IMR-90 (cell line): ENCODE measurements at regions not wholly inside any gene's neighbourhood (a gene's known extent, or its start where the extent isn't known, plus 50 kb on each side); places are given as distances from the start of the nearest gene placed in this dataset.

Experiments
- ATAC-seq: fragments of 200-7000 bp; cut with Tn5 transposase; 2 replicates; pipeline ENCODE4 v1.9.1; 2020; ENCODE audit warnings: low read depth, mild to moderate bottlenecking, moderate library complexity
- BruUV-seq: library from RNA; stranded (reverse); fragments of 400-500 nt; replicated peaks from 2 replicates; lab custom pipeline; 2021; lab: Mats Ljungman, UMichigan
- CTCF ChIA-PET: fragments of 300-600 bp; formaldehyde crosslinking; extraction: SDS; loops from one replicate; lab custom pipeline; 2021; ENCODE audit warnings: antibody characterized with exemption; lab: Yijun Ruan, JAX
- POLR2A ChIA-PET: fragments of 300-600 bp; sonication (Branson Sonifier 250); formaldehyde crosslinking; loops from one replicate; lab custom pipeline; 2022; ENCODE audit warnings: antibody characterized with exemption; ENCODE audit not compliant: unreplicated experiment; lab: Charles Lee
- DNase-seq: peaks from one replicate; pipeline ENCODE4 v3.0.0; 2013
- H2AFZ ChIP-seq: replicated peaks from 2 replicates; pipeline ENCODE3; 2013; ENCODE audit warnings: low read length, mild to moderate bottlenecking; ENCODE audit not compliant: poor library complexity
- H2AK5ac ChIP-seq: 2 replicates; pipeline ENCODE4 v1.6.1; 2013; ENCODE audit warnings: low read depth, low read length, inconsistent platforms
- H2AK9ac ChIP-seq: replicated peaks from 2 replicates; pipeline ENCODE3; 2013; ENCODE audit warnings: mild to moderate bottlenecking, low read depth, low read length, moderate library complexity; ENCODE audit not compliant: poor library complexity
- H2BK120ac ChIP-seq: 2 replicates; pipeline ENCODE4 v1.6.1; 2013; ENCODE audit warnings: low read depth, low read length, inconsistent platforms
- H2BK15ac ChIP-seq: 3 replicates; pipeline ENCODE4 v1.6.1; 2013; ENCODE audit warnings: low read depth, low read length, inconsistent platforms
- H2BK20ac ChIP-seq: 2 replicates; pipeline ENCODE4 v1.6.1; 2013; ENCODE audit warnings: low read depth, mild to moderate bottlenecking, inconsistent platforms, low read length, moderate library complexity
- H2BK5ac ChIP-seq: 2 replicates; pipeline ENCODE4 v1.6.1; 2013; ENCODE audit warnings: mild to moderate bottlenecking, low read depth, low read length, inconsistent platforms; ENCODE audit not compliant: poor library complexity, severe bottlenecking
- H3K14ac ChIP-seq: replicated peaks from 2 replicates; pipeline ENCODE4 v1.6.1; 2013; ENCODE audit warnings: low read depth, low read length, inconsistent platforms
- H3K18ac ChIP-seq: 2 replicates; pipeline ENCODE4 v1.6.1; 2013; ENCODE audit warnings: low read depth, low read length, control low read depth
- H3K23ac ChIP-seq: 2 replicates; pipeline ENCODE4 v1.6.1; 2013; ENCODE audit warnings: low read depth, low read length, inconsistent platforms
- H3K27ac ChIP-seq: 2 replicates; pipeline ENCODE4 v1.5.1; 2013; ENCODE audit warnings: mild to moderate bottlenecking, control low read depth, low read length; ENCODE audit not compliant: insufficient read depth
- H3K27me3 ChIP-seq: 2 replicates; pipeline ENCODE4 v1.6.1; 2013; ENCODE audit warnings: low read length; ENCODE audit not compliant: control insufficient read depth, insufficient read depth
- H3K36me3 ChIP-seq: 2 replicates; pipeline ENCODE4 v1.6.1; 2013; ENCODE audit warnings: low read length, mixed read lengths; ENCODE audit not compliant: control insufficient read depth, insufficient read depth
- H3K4ac ChIP-seq: 2 replicates; pipeline ENCODE4 v1.6.1; 2013; ENCODE audit warnings: low read depth, low read length, inconsistent platforms
- H3K4me1 ChIP-seq: 2 replicates; pipeline ENCODE4 v1.6.1; 2013; ENCODE audit warnings: low read length, mixed read lengths; ENCODE audit not compliant: control insufficient read depth, insufficient read depth
- H3K4me2 ChIP-seq: 2 replicates; pipeline ENCODE4 v1.6.1; 2013; ENCODE audit warnings: low read depth, mild to moderate bottlenecking, control low read depth, low read length, moderate library complexity
- H3K4me3 ChIP-seq: 2 replicates; pipeline ENCODE4 v1.5.1; 2013; ENCODE audit warnings: low read depth, mild to moderate bottlenecking, control low read depth, low read length, moderate library complexity; ENCODE audit not compliant: insufficient read depth
- H3K56ac ChIP-seq: 2 replicates; pipeline ENCODE4 v1.6.1; 2013; ENCODE audit warnings: low read length, inconsistent platforms; ENCODE audit not compliant: insufficient read depth; ENCODE audit errors: extremely low read depth
- H3K79me1 ChIP-seq, 2 experiments: 2 replicates each; pipeline ENCODE4 v1.6.1; 2013; ENCODE audit warnings: low read length in 2 of 2, inconsistent platforms in 1 of 2, low read depth in 1 of 2
- H3K9ac ChIP-seq: 2 replicates; pipeline ENCODE4 v1.6.1; 2013; ENCODE audit warnings: low read depth, low read length, control low read depth
- H3K9me1 ChIP-seq: 2 replicates; pipeline ENCODE4 v1.6.1; 2013; ENCODE audit warnings: low read length, inconsistent platforms; ENCODE audit not compliant: insufficient read depth
- H3K9me3 ChIP-seq: 2 replicates; pipeline ENCODE4 v1.6.1; 2013; ENCODE audit warnings: low read length; ENCODE audit not compliant: control insufficient read depth, insufficient read depth
- H4K20me1 ChIP-seq: 2 replicates; pipeline ENCODE4 v1.6.1; 2013; ENCODE audit warnings: low read length, inconsistent platforms; ENCODE audit not compliant: insufficient read depth
- H4K5ac ChIP-seq: 2 replicates; pipeline ENCODE4 v1.6.1; 2013; ENCODE audit warnings: mild to moderate bottlenecking, low read depth, low read length, control low read depth
- H4K8ac ChIP-seq, 2 experiments: 2 replicates each; pipeline ENCODE4 v1.6.1; 2013; ENCODE audit warnings: low read depth in 2 of 2, low read length in 2 of 2, control low read depth in 1 of 2, inconsistent platforms in 1 of 2
- H4K91ac ChIP-seq: 2 replicates; pipeline ENCODE4 v1.6.1; 2013; ENCODE audit warnings: low read depth, low read length, inconsistent platforms; ENCODE audit not compliant: insufficient read depth
- BHLHE40 ChIP-seq: fragments of 150-350 bp; IDR thresholded peaks from 2 replicates; pipeline ENCODE4 v1.6.1; 2016; ENCODE audit warnings: mild to moderate bottlenecking, low read depth, low read length
- CEBPB ChIP-seq: IDR thresholded peaks from 2 replicates; pipeline ENCODE4 v1.6.1; 2012; ENCODE audit warnings: low read depth, low read length, improper control_type of control experiment
- CHD1 ChIP-seq: IDR thresholded peaks from 2 replicates; pipeline ENCODE4 v1.6.1; 2012; ENCODE audit warnings: low read depth, low read length, improper control_type of control experiment
- MAFK ChIP-seq: IDR thresholded peaks from 2 replicates; pipeline ENCODE4 v1.6.1; 2012; ENCODE audit warnings: low read depth, low read length, improper control_type of control experiment
- MXI1 ChIP-seq: IDR thresholded peaks from 2 replicates; pipeline ENCODE4 v1.6.1; 2012; ENCODE audit warnings: low read depth, mild to moderate bottlenecking, low read length, moderate library complexity, borderline replicate concordance
- NFE2L2 ChIP-seq: fragments of 150-350 bp; IDR thresholded peaks from 2 replicates; pipeline ENCODE4 v1.6.1; 2016; ENCODE audit warnings: low read depth, mild to moderate bottlenecking, low read length
- POLR2A ChIP-seq: IDR thresholded peaks from 2 replicates; pipeline ENCODE4 v1.6.1; 2012; ENCODE audit warnings: mild to moderate bottlenecking, low read depth, low read length
- RAD21 ChIP-seq: IDR thresholded peaks from 2 replicates; pipeline ENCODE4 v1.6.1; 2012; ENCODE audit warnings: low read length, improper control_type of control experiment
- RCOR1 ChIP-seq: IDR thresholded peaks from 2 replicates; pipeline ENCODE4 v1.6.1; 2012; ENCODE audit warnings: mild to moderate bottlenecking, low read length, improper control_type of control experiment; ENCODE audit not compliant: insufficient replicate concordance
- RFX5 ChIP-seq: IDR thresholded peaks from 2 replicates; pipeline ENCODE4 v1.8.0; 2012; ENCODE audit warnings: low read depth, mild to moderate bottlenecking, low read length, moderate library complexity
- SMC3 ChIP-seq: fragments of 150-350 bp; IDR thresholded peaks from 2 replicates; pipeline ENCODE4 v1.6.1; 2016; ENCODE audit warnings: low read depth, mild to moderate bottlenecking, antibody characterized with exemption, low read length, moderate library complexity
- WGBS, 2 experiments: methylation state at CpG; one replicate each; pipeline versions ENCODE4 v1.1.5 to v1.1.7; 2013; ENCODE audit warnings: missing lambda C conversion rate in 2 of 2; ENCODE audit not compliant: insufficient read length in 1 of 2; ENCODE audit errors: extremely low coverage in 2 of 2; 5-methylcytosine and 5-hydroxymethylcytosine counted together
- dilution Hi-C: fragments of 300-500 bp; cut with HindIII; formaldehyde crosslinking; loops from one replicate; pipeline ENCODE4 v1.14.3; 2018; ENCODE audit warnings: low sequenced_read_pairs; ENCODE audit not compliant: unreplicated experiment
- in situ Hi-C: fragments of 300-500 bp; cut with MboI; formaldehyde crosslinking; loops from 3 replicates; pipeline ENCODE4 v1.14.3; 2019; ENCODE audit warnings: low sequenced_read_pairs, inconsistent platforms, mixed read lengths
- intact Hi-C: fragments of 100-400 bp; cut with micrococcal nuclease; formaldehyde crosslinking; loops from 2 replicates; pipeline ENCODE4 v1.10.0; 2022
- TF ChIP-seq, protein P1 (sequence below): fragments of 150-350 bp; IDR thresholded peaks from 2 replicates; pipeline ENCODE4 v1.6.1; 2017; ENCODE audit warnings: mild to moderate bottlenecking, antibody characterized with exemption, low read length, low read depth
- TF ChIP-seq, protein P2 (sequence below): conservative IDR thresholded peaks from 2 replicates; pipeline ENCODE4 v1.5.1; 2012; ENCODE audit warnings: mild to moderate bottlenecking, low read depth, low read length, improper control_type of control experiment

DNA sequence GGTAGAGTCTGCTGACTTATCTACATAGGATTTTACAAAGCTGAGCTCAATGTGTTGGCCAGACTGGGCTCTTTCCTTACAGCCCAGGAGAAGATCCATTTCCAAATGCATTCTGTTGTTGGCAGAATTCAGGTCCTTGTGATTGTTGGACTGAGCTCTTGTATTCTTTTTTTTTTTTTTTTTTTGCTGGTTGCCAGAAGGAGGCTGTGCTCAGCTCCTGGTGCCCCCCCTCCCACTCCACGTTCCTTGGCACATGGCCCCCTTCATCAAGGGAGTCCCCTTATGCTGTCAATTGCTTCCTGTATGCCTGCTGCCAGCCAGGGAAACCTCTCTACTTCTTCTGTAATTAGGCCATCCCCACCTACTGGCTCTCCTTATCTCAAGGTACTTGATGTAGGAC, 518.1 kb upstream of the AKR1E2 start:
- Histone ChIP-seq H2AFZ (no peak overlapping the region), H3K9me3 (no peaks in the 10 kb centered on the region), H2BK15ac (no peak overlapping the region), H4K20me1 (no peaks in the 10 kb centered on the region), H2AK9ac (no peak overlapping the region), H4K8ac (no peak overlapping the region), H3K56ac (no peak overlapping the region), H3K4me2 (no peak overlapping the region), H3K36me3 (no peaks in the 10 kb centered on the region), H4K91ac (no peak overlapping the region), H3K14ac (no peak overlapping the region), H2BK120ac (no peak overlapping the region), H3K18ac (no peak overlapping the region), H3K9me1 (no peaks in the 10 kb centered on the region), H2BK20ac (no peak overlapping the region), H3K23ac (no peak overlapping the region), H3K27me3 (no peaks in the 10 kb centered on the region), H3K9ac (no peak overlapping the region), H3K4ac (no peak overlapping the region), H3K4me3 (no peak overlapping the region), H2AK5ac (no peak overlapping the region), H3K27ac (no peak overlapping the region), H2BK5ac (no peak overlapping the region), H3K4me1 (no peaks in the 10 kb centered on the region), H3K79me1 (no peaks in the 10 kb centered on the region), H4K5ac (no peak overlapping the region)
- ATAC-seq, result no peak
- TF ChIP-seq MXI1 (no peak), RAD21 (no peak), MAFK (no peak), RCOR1 (no peak), CHD1 (no peak), NFE2L2 (no peak), CEBPB (no peak), POLR2A (no peak), BHLHE40 (no peak), RFX5 (no peak), SMC3 (no peak)
- TF ChIP-seq, protein P1, sequence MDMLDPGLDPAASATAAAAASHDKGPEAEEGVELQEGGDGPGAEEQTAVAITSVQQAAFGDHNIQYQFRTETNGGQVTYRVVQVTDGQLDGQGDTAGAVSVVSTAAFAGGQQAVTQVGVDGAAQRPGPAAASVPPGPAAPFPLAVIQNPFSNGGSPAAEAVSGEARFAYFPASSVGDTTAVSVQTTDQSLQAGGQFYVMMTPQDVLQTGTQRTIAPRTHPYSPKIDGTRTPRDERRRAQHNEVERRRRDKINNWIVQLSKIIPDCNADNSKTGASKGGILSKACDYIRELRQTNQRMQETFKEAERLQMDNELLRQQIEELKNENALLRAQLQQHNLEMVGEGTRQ, result no peak
- TF ChIP-seq, protein P2, sequence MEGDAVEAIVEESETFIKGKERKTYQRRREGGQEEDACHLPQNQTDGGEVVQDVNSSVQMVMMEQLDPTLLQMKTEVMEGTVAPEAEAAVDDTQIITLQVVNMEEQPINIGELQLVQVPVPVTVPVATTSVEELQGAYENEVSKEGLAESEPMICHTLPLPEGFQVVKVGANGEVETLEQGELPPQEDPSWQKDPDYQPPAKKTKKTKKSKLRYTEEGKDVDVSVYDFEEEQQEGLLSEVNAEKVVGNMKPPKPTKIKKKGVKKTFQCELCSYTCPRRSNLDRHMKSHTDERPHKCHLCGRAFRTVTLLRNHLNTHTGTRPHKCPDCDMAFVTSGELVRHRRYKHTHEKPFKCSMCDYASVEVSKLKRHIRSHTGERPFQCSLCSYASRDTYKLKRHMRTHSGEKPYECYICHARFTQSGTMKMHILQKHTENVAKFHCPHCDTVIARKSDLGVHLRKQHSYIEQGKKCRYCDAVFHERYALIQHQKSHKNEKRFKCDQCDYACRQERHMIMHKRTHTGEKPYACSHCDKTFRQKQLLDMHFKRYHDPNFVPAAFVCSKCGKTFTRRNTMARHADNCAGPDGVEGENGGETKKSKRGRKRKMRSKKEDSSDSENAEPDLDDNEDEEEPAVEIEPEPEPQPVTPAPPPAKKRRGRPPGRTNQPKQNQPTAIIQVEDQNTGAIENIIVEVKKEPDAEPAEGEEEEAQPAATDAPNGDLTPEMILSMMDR, result no peak
- no CpG with 5 or more reads among the region's 1 CpG for WGBS, 2 experiments
- ChIA-PET CTCF (interaction anchor here (0.5 to 1.1 kb wide), 3 partner anchors 28 to 1940 kb away, joined by 3 to 5 read pairs (median 5); no protein-coding TSS in a partner anchor), POLR2A (no interaction called here)
- dilution Hi-C loops, result no loop called here
- intact Hi-C loops, result no loop called here
- DNase-seq, result no peak
- in situ Hi-C loops, result no loop called here
- BruUV-seq, result no TSS peak
